Stimulated activated CD4-positive, alpha-beta T cell treated with anti-CD3 and anti-CD28 coated beads, TNF-alpha, amount 100 ng/mL, for 4 hours (primary cell): ENCODE measurements at regions not wholly inside any gene's neighbourhood (a gene's known extent, or its start where the extent isn't known, plus 50 kb on each side); places are given as distances from the start of the nearest gene placed in this dataset.

Source experiments
- DNase-seq, 3 experiments: peaks; one replicate each; pipeline ENCODE4 v3.0.0-alpha.2; 2020; ENCODE audit warnings: low read depth in 3 of 3

DNA sequence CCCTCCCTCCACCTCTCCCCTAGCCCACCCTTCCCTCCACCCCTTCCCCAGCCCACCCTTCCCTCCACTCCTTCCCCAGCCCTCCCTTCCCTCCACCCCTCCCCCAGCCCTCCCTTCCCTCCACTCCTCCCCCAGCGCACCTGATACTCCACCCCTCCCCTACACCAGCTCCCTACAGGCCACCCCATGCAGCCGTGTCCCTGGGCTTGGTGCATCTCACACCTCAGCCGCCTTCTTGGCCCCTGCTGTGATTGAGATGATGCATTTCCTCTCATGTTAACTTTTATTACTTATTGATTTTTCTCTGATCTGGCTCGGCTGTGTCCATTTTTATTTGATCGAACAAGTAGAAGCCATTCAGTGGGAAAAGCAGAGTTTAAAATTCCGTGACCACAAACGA is 243.8 kb downstream of the MATN1 start:
- DNase-seq = no peak

DNA sequence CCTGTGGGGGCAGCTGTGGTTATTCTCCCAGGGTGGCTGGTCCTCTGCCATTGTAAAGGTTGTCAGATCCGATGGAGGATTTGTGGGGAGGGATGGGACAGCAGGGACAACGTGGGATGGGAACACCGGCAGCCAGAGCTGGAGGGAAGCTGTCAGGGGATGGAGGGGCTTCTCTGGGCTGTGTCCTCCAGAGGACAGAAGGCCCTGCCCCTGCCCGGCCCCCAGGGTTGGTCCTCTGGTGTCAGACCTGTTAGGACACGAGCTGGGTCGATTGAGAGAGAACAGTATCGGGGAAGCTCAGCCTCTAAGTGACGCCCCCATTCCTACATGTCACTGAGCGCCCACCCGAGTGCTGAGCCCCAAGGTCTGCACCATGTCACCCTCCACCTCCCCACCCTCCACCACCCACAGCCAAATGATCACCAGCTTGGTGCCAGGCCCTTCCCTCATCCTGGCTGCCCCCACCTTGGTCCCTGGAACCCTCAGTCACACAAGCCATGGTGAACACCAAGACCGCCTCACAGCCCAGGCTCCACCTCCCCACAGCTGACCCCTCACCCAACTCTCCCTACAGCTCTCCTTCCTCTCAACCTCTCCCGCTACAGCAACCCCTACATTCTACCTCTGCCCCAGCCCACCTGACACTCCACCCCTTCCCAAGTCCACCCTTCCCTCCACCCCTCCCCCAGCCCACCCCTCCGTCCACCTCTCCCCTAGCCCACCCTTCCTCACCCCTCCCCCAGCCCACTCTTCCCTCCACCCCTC is 244.4 kb downstream of the MATN1 start:
- no peak for DNase-seq

DNA sequence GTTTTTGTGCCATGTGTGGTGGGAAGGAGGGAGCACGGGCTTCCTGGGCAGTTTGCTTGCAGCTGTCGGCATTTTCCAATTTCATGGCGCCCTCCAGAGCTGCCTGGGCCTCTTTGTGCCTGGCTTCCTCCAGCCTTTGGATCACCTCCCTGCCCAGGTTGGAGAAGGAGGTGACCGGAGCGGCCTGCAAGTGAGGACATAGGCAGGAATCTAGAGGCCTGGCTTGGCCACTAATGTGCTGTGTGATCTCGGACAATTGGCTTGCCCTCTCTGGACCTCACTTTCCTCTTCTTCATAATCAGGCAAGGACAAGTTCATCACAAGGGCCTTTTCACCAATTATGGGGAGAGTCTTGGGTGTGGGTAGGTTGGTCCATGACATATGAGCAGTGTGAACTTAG is 245.1 kb downstream of the MATN1 start:
- no peak for DNase-seq

DNA sequence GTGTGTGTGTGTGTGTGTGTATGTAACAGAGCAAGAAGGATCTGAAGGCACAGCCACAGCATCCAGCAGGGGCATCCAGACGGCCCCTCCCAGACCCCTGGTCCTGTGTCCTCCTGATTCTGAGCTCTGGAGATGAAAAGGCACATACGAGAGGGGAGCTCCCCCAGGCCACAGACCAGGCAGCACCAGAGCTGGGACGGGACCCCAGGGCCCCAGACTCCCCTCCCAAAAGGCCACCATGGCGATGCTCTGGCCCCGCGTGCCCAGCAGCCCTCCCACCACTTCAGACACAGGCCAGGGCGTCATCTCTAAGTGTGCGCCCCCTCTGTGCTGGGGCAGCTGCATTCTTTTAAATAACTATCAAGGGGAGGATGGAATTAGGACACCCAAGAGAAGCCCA is 245.8 kb downstream of the MATN1 start:
- DNase-seq = no peak

DNA sequence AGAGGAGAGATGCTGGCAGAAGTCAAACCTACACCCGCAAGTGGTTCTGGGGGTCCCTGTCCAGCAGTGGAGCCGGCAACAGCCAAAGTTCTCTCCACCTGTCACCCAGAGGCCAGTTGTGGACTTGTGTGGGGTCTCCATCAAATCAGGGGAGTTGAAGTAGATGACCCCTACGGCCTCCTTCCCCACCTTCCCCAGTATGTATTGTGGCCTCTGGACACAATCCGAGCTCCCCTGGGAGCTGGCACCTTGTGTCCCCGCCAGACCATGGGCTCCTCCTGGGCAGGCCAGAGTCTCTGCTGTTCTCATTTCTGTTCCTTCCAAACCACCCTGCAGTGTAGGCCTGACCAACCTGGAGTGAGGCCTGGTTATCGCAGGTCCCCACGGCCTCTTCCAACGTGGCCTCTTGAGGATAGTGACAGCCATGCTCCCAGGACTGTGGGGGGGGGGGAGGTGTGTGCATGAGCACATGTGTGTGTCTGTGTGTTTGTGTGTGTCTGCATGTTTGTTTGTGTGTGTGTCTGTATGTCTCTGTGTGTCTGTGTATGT is 246.4 kb downstream of the MATN1 start:
- no peak for DNase-seq

DNA sequence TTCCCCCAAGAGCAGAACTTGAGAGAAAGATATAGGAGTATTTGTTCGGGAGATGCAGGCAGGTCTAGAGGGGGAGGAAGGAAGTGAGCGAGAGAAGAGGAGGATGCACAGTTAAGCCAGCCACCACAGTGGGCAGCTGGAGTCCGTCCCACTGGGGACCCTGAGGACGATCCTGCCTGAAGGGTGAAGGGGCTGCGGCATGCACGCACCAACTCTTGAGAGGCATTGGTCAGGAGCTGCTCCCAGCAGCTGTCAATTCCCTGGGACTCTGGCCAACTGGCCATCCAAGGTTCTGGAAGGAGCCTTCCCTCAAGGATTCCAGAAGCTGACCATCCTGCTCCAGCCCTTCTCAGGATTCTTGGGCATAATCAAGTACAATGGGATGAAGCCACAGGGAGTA is 246.9 kb downstream of the MATN1 start:
- no peak for DNase-seq

DNA sequence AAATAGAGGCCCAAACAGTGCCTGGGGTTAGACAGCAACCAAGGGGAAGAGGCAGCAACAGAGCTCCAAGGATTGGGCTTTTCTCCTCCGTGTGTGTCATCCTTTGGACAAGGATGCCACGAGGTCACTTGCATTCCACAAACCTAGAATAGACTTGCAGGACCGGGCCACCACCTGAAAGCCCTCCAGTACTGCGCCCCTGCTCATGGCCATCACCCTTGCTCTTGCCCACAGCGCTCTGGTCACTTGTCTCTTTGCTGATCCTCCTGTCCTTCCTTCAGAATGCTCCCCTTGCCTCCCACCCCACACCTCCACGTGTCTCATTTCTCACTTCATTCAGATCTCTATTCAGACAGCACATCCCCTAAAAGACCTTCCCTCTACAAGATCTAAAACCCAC is 247.4 kb downstream of the MATN1 start:
- no peak for DNase-seq

DNA sequence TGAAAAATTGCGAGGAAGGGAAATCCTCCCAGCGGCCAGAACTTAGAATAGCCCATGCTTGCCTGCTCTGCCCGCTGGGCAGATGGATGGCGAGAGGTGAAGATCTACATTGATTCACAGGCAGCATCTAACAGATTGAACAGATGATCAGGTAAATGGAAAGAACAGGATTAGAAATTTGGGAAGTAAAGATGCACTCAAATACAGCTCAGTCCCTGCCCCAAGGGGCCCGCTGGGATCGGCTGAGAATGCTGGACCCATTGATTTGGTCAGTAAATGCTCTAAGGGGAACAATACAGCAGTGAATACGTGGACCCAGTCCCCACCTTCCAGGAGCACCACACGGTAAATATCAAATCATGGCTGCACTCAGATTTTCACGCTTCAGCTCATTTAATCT is 248.2 kb downstream of the MATN1 start:
- DNase-seq = no peak

DNA sequence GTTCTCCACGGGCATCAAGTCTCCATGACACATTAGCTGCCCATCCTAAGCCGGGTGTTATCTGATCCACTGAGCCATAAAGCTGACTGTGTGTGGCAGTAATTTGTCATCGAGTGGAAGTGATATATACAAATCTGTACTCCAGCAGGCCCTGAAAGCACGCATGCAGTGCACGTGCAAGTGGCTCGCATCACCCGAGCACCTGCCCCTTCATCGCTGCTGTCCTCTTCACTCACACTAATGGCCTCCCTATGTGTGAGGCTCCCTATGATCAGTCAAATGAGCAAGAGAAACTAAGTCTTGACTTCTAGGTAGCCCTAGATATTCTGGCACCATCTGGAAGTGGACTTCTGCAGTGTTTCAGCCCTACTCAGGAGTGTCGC is 248.6 kb downstream of the MATN1 start:
- DNase-seq = no peak

DNA sequence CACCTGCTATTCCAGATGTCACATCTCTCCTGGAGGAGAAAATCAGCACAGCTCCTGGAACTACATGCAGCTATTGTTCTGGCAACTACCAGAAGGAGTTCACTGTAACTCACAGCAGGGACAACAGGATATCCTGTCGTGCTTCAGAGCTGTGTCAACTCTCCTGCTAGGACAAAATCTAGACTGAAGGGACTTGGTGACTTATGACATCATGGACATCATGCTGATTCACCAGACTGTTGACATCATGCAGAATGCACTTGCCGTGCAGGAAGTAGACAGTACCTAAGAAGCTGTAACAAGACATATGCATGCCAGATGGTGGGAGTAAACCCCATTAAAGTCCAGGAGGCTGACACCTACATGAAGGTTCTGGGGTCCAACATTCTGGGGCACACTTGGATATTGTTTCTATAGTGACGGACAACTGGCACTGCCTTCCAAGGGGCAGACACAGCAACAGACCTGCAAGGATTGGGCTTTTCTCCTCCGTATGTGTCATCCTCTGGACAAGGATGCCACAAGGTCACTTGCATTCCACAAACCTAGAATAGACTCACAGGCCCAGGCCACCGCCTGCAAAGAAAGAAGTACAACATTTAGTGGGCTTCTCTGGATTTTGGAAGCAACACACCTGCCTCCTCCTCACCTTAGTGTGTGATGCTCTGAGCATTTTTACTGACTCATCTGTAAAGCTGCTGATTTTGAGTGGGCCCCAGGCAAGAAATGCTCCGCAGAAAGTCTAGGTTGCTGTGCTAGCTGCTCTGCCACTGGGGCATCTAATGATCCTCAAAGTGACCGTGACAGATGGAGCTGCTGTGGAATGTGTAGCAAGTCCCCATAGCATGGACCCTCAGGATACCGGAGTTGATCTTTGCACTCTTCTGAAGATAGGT is 249.2 kb downstream of the MATN1 start:
- DNase-seq = no peak

DNA sequence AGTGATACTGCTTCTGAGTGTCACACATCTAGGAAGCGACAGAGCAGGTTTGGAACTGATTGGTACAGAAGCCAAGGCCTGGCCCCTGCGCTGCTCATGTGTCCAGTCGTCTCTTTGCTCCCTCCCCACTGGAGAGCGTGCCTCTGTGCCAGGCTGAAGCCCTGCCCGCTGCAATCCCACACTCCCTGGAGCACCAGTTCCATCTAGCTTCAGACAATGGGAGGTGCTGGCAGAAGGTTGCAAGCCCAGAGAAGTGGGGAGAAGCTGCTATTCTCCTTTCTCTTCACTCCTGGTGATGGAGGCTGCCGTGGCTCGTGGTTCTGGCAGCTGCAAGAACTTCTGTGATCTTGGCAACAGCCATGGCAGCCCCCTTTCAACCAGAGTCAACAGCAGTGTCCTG is 250.9 kb downstream of the MATN1 start:
- DNase-seq = no peak

DNA sequence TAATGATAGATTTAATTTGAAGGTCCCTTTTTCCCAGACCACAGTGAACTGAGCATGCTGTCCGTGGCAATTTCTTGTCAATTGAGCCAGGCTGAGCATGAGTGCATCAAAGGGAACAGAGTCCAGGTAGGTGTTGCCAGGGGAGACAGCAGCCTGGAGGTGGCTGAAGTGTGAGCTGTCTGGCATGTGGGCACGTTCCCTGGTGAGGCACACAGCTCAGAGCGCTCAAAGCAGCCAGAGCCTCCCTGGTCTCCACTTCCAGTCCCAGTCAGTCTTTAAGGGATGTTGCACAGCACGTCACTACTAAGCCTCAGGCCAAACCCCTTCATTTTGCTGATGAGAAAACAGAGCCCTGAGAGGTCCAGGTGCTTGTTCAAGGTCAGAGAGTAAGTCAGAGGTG is 251.4 kb downstream of the MATN1 start:
- DNase-seq = no peak

DNA sequence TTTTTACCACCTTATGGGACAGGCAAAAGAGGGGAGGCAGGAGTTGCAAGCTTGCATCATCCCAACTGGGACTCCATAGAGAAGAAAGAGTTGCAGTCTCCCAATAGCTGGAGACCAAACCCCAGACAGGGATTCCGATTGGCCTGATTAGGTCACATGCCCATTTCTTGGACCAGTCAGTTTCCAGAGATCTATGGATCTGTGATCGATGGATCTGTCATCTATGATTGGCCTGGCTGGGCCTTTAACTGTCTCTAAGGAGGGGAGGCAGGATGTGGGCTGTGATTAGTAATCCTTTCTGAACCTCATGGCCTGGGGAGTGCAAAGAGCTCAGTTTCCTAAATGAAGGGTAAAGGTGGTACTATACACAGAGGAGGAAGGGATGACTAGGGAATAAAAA is 252.1 kb downstream of the MATN1 start:
- no peak for DNase-seq

DNA sequence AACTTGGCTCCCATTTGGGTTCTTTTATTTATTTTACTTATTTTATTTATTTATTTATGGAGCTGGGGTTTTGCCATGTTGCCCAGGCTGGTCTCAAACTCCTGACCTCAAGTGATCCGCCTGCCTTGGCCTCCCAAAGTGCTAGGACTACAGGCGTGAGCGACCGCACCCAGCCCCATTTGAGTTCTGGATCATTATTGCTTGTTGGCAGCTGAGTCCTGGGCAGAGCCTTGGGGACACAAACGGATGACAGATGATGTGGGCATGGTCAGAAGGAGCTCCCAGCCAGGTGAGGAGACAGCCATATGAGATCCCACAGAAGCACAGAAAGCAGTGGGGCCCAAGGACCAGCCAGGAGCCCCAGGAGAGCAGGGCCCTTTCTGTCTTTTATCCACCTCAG is 254.0 kb downstream of the MATN1 start:
- no peak for DNase-seq

DNA sequence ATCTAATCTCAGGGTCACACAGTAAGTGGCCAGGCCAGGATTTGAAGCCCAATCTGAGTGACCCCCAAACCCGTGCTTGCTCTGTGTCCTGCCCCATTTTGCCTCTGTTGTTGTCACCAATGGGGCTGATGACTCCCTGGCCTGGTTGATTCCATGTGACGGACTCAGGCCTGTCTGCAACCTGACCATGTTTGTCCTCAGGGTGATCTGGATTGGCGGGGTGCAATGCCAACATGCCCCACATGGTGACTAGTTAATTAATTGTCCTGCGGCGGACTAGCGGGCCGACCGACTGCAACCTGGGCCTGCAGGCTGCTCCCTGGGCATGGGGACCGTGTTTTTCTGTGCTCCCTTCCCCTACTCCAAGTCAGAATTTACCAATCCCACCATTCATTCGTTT is 256.3 kb downstream of the MATN1 start:
- DNase-seq = no peak

DNA sequence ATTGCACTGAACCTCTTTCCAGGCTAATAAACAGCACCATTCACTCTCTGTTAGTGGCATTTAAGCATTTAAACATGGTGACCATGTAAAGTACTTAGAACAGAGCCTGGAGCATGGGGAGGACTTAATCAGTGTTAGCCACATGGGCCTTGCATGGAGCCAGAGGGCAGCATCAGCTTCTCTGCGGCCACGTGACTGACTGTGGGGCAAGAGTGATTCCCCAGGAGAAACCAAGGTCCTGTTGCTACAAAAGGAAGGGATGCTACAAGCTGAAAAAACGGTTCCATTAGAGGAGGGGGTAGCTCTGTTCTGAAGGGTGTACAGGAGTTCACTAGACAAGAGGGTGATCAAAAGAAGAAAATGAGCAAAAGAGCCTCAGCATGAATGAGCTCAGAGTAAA is 256.8 kb downstream of the MATN1 start:
- DNase-seq = no peak

DNA sequence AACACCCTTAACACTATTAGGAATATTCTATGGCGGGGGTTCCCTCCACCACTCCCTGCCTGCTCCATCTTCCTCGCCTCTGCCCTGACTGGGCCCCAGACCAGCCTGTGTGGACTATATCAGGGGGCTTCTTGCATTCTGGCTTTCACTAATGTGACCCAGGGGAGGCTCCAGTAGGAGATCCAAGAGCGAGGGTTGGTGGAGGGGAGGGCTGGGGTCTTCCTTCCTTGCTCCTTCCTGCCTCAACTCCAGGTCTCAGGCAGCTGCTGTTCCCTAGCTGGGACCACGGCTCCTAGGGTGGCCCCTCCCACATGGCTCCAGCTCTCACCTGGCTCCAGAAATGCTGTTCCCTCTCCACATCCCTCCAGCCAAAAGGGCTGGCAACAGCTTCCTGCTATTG is 257.4 kb downstream of the MATN1 start:
- DNase-seq = no peak

DNA sequence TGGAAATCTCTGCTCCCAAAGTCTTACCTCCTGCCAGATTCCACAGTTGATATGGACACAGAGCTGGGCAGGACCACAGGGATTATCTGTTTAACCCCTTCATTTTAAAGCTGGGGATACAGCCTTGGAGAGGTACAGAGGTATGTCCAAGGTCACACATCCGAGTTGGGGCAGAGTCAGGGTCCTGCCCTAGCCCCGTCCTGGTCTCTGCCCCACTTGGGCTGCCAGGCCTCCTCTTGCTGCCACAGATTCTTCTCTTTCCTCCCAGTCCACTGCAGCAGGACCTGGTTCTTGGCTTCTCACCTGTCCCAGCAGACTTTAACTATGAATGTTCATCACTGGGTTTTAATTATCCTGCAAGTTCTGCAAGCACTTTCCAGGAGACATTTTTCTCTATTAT is 258.3 kb downstream of the MATN1 start:
- DNase-seq = no peak

DNA sequence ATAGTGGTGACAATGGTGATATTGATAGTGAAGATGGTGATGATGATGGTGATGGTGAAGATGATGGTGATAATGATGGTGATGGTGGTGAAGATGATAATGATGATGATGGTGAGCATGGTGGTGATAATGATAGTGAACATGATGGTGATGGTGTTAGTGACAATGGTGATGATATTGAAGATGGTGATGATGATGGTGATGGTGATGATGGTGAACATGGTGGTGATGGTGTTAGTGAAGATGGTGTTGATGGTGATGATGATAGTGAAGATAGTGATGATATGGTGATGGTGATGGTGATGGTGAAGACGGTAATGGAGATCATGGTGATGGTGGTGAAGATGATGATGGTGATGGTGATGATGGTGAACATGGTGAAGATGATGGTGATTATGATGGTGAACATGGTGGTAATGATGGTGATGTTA is 259.2 kb downstream of the MATN1 start:
- no peak for DNase-seq

DNA sequence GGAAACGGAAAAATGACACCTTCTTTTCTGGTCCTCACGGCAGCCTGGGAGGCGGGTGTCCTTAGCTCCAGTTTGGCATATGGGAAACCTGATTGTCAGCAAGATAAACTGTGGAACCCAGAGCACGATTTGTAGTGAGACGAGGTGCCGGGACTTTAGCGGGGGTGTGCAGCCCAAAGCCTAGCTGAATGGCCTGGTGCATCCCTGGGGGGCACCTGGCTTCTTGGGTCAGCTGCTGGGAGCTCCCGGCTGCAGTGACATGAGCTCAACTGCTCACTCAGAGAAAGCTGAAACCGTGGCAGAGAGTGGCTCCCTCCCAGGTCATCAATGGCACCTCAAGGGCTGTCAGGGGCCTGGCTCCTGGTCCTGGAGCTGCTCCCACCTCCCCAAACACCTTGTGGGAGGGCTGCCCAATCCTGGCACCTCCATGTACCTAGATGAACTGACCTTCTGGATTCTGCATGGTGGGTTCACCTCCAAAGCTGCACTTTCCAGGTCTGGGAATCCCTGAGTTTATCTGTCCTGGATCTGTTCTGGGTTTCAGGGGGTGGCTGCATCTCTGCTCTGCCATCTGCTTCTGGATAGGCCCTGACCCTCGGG is 260.5 kb downstream of the MATN1 start:
- DNase-seq = no peak

DNA sequence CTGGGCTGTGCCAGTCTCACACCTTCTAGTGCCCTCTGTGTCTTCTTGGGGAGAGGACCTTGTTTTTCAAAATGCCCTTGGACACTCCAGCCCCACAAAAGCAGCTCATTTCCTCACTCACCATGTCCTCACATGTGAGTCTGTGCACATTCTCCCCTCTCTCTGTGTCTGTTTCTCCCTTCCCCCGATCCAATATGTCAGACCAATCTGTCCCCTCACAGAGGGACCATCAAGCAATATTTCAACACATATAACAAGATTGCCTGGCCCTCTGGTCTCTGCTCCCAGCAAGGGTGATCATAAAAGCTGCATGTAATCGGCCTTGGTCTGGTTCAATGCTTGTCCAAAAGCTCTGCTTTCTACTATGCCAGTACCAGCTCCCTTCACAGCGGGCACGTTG is 261.2 kb downstream of the MATN1 start:
- DNase-seq = no peak

DNA sequence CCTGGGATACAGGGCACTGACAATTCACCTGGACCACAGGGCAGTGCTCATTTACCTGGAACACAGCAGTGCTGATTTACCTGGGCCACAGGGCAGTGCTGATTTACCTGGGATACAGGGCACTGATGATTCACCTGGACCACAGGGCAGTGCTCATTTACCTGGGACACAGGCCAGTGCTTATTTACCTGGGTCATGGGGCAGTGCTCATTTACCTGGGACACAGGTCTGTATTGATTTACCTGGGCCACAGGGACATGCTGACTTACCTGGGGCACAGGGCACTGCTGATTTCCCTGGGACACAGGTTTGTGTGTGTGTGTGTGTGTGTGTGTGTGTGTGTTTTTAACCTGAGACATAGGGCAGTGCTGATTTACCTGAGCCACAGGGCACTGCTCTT is 261.7 kb downstream of the MATN1 start:
- no peak for DNase-seq

DNA sequence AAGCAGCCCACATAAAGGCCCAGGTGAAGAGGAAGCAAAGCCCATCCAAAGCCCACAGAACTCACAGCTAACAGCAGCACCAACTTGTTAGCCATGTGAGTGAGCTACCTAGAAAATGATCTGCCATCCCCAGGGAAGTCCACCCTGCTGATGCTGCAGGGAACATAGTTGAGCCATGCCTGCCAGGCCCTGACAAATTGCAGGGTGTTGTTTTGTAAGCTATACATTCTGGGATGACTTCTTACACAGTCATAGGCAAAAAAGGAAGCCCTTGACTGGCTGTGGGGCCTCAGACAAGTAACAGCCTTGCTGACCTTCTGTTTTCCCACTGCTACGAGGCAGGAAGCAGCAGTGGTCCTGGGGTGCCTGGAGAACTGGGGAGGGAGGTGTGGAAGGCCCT is 262.7 kb downstream of the MATN1 start:
- no peak for DNase-seq
